Fibroblast of villous mesenchyme (primary cell): ENCODE measurements at regions not wholly inside any gene's neighbourhood (a gene's known extent, or its start where the extent isn't known, plus 50 kb on each side); places are given as distances from the start of the nearest gene placed in this dataset.

Experiments used
- DNase-seq: peaks from one replicate; pipeline ENCODE4 v3.0.0-alpha.2; 2010; ENCODE audit warnings: low read depth
- H3K4me3 ChIP-seq: 2 replicates; pipeline ENCODE4 v1.5.1; 2011; ENCODE audit warnings: low read depth, mild to moderate bottlenecking, low read length
- TF ChIP-seq, protein P1 (sequence below): IDR thresholded peaks from 2 replicates; pipeline ENCODE4 v1.5.1; 2012; ENCODE audit warnings: low read depth, mild to moderate bottlenecking, low read length; ENCODE audit not compliant: insufficient read depth

DNA sequence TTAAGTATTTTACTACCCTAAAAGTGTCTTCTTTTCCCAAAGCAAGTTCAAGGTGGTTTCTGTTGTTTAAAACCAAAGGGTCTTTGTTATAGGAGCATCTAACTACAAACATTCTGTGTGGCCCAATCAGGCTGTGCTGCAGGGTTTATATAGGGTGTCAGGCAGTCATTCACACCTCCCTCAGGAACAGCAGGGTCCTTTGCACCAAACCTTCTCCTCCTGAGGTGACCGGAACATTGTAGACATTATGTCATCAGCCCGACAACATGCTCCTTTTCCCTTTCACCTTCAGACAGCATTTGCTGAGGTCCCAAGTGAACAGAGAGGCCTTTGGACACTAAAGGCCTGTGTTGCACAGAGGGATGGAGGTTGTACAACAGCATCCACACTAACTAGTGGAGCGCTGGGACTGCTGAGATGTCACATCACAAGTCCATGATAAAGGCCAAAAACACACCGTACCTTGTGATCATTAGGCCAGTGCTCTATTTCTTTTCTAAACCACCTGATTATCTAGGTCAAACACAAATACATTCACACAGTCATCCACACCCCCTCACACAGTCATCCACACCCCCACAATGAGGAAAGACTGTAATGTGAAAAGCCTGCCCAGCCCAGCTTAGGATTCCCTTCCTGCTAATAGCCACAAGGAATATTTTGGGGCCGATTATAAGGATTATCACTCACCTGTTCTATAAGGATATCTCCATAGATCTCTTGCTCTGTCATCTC, 123.8 kb upstream of the VLDLR start:
- no peak for DNase-seq
- TF ChIP-seq, protein P1, sequence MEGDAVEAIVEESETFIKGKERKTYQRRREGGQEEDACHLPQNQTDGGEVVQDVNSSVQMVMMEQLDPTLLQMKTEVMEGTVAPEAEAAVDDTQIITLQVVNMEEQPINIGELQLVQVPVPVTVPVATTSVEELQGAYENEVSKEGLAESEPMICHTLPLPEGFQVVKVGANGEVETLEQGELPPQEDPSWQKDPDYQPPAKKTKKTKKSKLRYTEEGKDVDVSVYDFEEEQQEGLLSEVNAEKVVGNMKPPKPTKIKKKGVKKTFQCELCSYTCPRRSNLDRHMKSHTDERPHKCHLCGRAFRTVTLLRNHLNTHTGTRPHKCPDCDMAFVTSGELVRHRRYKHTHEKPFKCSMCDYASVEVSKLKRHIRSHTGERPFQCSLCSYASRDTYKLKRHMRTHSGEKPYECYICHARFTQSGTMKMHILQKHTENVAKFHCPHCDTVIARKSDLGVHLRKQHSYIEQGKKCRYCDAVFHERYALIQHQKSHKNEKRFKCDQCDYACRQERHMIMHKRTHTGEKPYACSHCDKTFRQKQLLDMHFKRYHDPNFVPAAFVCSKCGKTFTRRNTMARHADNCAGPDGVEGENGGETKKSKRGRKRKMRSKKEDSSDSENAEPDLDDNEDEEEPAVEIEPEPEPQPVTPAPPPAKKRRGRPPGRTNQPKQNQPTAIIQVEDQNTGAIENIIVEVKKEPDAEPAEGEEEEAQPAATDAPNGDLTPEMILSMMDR = no peak

DNA sequence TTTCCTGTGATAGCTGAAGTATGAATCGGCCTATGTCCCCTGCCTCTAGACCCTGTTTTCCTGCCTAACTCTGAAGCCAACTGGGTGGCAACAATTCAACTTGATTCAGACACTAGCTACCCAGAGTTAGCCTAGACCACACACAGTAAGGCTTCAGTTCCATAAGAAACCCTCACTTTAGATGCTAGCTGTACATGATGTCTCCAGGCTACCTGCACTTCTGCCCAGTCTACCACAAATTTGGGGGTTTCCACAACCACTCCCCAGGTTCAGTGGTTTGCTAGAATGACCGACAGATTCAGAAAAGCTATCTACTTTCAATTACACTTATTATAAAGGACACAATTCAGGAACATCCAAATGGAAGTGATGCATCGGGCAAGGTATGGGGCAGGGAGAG, 119.4 kb upstream of the VLDLR start:
- TF ChIP-seq, protein P1 = no peak
- DNase-seq = no peak
- no peak overlapping the region for H3K4me3 ChIP-seq

More for the DNA sequence above, 123.8 kb upstream of the VLDLR start:
- H3K4me3 ChIP-seq = no peak overlapping the region

DNA sequence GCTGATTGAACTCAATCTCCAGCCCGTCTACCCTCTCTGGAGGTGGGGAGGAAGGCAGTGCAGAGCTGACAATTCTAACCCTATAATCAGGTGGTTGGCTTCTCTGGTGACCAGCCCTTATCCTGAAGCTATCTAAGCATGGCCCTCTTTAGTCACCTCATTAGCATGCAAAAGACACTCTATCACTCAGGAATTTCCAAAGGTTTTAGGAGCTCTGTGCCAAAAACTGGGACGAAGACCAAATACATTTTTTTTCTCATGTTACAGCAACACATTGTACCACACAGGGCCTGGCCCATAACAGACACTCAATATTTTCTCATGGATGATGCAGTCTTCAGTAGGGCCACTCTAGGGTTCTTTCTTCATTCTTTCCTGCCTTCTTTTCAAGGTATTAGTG, 118.8 kb upstream of the VLDLR start:
- H3K4me3 ChIP-seq = no peak overlapping the region
- DNase-seq = no peak
- TF ChIP-seq, protein P1 = no peak

DNA sequence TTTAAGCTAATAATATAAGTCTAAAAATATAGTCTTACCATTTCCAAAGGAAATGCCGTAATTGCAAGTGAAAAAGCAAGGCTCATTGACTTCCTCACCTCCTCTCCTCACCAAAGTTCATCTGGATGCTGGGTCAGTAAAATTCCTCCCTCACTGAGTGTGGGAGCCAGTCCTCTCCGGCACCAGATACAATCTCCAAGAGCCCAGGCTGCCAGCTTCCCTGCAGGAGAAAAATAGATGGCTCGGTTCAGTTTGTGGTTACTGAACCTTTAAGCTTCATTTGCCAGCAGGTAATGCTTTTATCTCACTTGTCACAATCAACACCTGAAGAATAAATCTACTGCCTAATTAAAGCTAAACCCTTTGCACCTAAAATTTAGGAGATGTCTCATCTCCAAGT, 115.3 kb upstream of the VLDLR start:
- DNase-seq = no peak
- H3K4me3 ChIP-seq = no peak overlapping the region
- TF ChIP-seq, protein P1 = no peak

DNA sequence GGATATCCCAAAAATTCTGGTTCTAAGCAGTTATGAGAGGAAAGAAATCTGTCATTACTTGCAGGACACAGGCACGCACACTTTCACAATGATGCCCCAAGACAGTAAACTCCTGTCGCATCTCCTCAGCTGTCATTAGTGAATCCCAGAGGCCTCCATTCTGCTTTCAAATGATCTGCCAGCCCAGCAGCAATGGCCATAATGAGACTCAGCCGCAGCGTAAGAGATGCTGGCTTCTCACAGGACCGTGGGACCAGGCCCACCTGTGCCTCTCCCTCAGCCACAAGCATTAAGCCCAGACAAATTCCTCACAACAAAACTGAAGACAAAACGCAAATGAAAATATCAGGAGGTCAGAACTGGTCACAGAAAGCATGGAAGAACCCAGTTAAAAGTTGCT, 98.0 kb upstream of the VLDLR start:
- H3K4me3 ChIP-seq = no peak overlapping the region
- DNase-seq = no peak
- TF ChIP-seq, protein P1 = no peak

DNA sequence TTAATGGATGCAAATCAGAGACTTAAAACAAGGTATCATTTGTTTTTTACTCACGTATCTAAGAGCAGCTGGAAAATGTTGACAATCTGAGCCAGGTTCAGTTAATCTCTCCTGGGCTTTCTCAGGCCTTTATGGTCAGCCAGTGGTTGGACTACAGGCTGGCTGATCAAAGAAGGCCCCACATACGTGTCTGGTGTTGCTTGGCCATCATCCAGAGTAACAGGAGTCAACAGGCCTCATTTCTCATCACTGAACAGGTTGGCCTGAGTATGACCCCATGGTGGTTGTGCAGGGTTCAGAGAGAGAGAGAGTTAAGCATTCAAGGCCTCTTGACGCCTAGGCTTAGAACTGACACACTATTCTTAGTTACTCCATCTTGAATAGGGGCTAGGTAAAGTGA, 97.0 kb upstream of the VLDLR start:
- H3K4me3 ChIP-seq = no peak overlapping the region
- TF ChIP-seq, protein P1 = no peak
- peak; percentile 16 for DNase-seq

DNA sequence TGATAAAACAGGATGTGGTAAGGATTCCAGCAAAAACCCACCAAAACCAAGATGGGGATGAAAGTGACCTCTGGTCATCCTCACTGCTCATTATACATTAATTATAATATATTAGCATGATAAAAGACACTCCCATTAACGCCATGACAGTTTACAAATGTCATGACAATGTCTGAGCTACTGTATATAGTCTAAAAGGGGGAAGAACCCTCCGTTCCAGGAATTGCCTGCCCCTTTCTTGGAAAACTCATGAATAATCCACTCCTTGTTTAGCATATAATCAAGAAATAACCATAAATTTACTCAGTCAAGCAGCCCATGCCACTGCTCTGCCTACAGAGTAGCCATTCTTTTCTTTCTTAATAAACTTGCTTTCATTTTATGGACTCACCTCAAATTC, 96.4 kb upstream of the VLDLR start:
- H3K4me3 ChIP-seq = no peak overlapping the region
- TF ChIP-seq, protein P1 = no peak
- DNase-seq = no peak
